ENCODE measurements at regions not wholly inside any gene's neighbourhood (a gene's known extent, or its start where the extent isn't known, plus 50 kb on each side); places are given as distances from the start of the nearest gene placed in this dataset.
"Not testable (repeated sequence)": the region's sequence is repeated elsewhere in the genome, so short reads cannot be mapped to it uniquely, and the experiment has no call there.

- TF ChIP-seq REST (IDR thresholded peaks at IDR 0.05; ENCODE audit: low read depth, low read length), result no peak
- TF ChIP-seq FOXM1 (IDR thresholded peaks at IDR 0.05; ENCODE audit: low read depth), result no peak
- no peak for TF ChIP-seq ZBTB33 (IDR thresholded peaks at IDR 0.05; ENCODE audit: borderline replicate concordance, low read depth)
- TF ChIP-seq SMC3 (IDR thresholded peaks at IDR 0.05; ENCODE audit: low read depth, low read length), result no peak
- no peak for TF ChIP-seq NRF1 (IDR thresholded peaks at IDR 0.05; ENCODE audit: low read depth, low read length)
- TF ChIP-seq IRF3 (IDR thresholded peaks at IDR 0.05; ENCODE audit: low read depth, low read length), result no peak
- no peak for TF ChIP-seq RCOR1 (IDR thresholded peaks at IDR 0.05; ENCODE audit: low read length)
- no peak for TF ChIP-seq MXI1 (IDR thresholded peaks at IDR 0.05; ENCODE audit: low read depth, low read length)
- no peak for TF ChIP-seq USF2 (IDR thresholded peaks at IDR 0.05; ENCODE audit: borderline replicate concordance, low read depth, low read length)
- no peak for TF ChIP-seq ELF1 (IDR thresholded peaks at IDR 0.05)
- no peak for TF ChIP-seq RFX5 (IDR thresholded peaks at IDR 0.05; ENCODE audit: low read length)
- TF ChIP-seq JUND (IDR thresholded peaks at IDR 0.05), result no peak
- TF ChIP-seq POLR2AphosphoS5 (IDR thresholded peaks at IDR 0.05; ENCODE audit: low read depth, low read length), result no peak
- no peak for TF ChIP-seq FOXJ3 (CRISPR knock-in tag; IDR thresholded peaks at IDR 0.05)
- TF ChIP-seq TAF1 (IDR thresholded peaks at IDR 0.05; ENCODE audit: borderline replicate concordance, low read depth, low read length), result no peak
- TF ChIP-seq GABPA (IDR thresholded peaks at IDR 0.05; ENCODE audit: low read depth), result no peak
- no peaks in the 10 kb centered on the region for H3K79me2 ChIP-seq (ENCODE audit: insufficient read depth)
- H3K27ac ChIP-seq (ENCODE audit: low read depth in 2 of 2, low read length in 1 of 2), result no peak overlapping the region
- DNase-seq, result peak; percentile 10
- H3K9me2 ChIP-seq, result no peaks in the 10 kb centered on the region
- peaks cover 6% of the 10 kb centered on the region; the same call in 1 of the 2 replicates for H3K27me3 ChIP-seq (ENCODE audit: insufficient read depth)
- H3K4me1 ChIP-seq (ENCODE audit: control insufficient read depth in 1 of 2, insufficient read depth in 2 of 2, low read depth in 1 of 2, low read length in 1 of 2), result peaks cover 0 to 4% of the 10 kb centered on the region in 2 experiments; a peak in 1 of 4 replicates
- 48% methylated on average over 19 of the region's 42 CpGs for WGBS (ENCODE audit: low lambda C conversion rate)
- H3K4me2 ChIP-seq, result peak overlapping the region; percentile 96
- ChIA-PET CTCF (interaction anchor here (1.3 kb wide), 1 partner anchor 10 kb away, joined by 5 read pairs; no protein-coding TSS in a partner anchor), POLR2A (no interaction called here)
- H4K20me1 ChIP-seq (ENCODE audit: insufficient read depth), result no peaks in the 10 kb centered on the region
- H3K36me3 ChIP-seq (replicated peaks in 1 of 2; ENCODE audit: control insufficient read depth in 1 of 2, insufficient read depth in 2 of 2, low read length in 1 of 2), result no peaks in the 10 kb centered on the region
- no peak overlapping the region for H3K9ac ChIP-seq
- H3K9me3 ChIP-seq, result no peaks in the 10 kb centered on the region
- H2AFZ ChIP-seq (ENCODE audit: low read depth), result peak overlapping the region; percentile 97
- peak overlapping the region; percentile 51 to 68 for H3K4me3 ChIP-seq (ENCODE audit: low read depth in 2 of 2, low read length in 1 of 2)
- H3F3A ChIP-seq (replicated peaks; ENCODE audit: insufficient read depth), result no peaks in the 10 kb centered on the region
These were observed 196.9 kb downstream of the ALG10 start for GRCh38 chr12:34219046-34219770.

- H3K4me2 ChIP-seq, POLR2A ChIA-PET: not testable (repeated sequence)
- 74% methylated on average over 13 of the region's 13 CpGs for WGBS (ENCODE audit: low lambda C conversion rate)
These were observed 197.8 kb downstream of the ALG10 start for GRCh38 chr12:34220079-34220478.

More at GRCh38 chr12:34220079-34220478, 197.8 kb downstream of the ALG10 start:
- H3K9me3 ChIP-seq; H3F3A ChIP-seq (replicated peaks; ENCODE audit: insufficient read depth); H3K4me1 ChIP-seq (ENCODE audit: control insufficient read depth in 1 of 2, insufficient read depth in 2 of 2, low read depth in 1 of 2, low read length in 1 of 2); H4K20me1 ChIP-seq (ENCODE audit: insufficient read depth); DNase-seq; H3K36me3 ChIP-seq (replicated peaks in 1 of 2; ENCODE audit: control insufficient read depth in 1 of 2, insufficient read depth in 2 of 2, low read length in 1 of 2); H3K27ac ChIP-seq (ENCODE audit: low read depth in 2 of 2, low read length in 1 of 2); H2AFZ ChIP-seq (ENCODE audit: low read depth); H3K9ac ChIP-seq; H3K4me3 ChIP-seq (ENCODE audit: low read depth in 2 of 2, low read length in 1 of 2); H3K9me2 ChIP-seq; H3K79me2 ChIP-seq (ENCODE audit: insufficient read depth); H3K27me3 ChIP-seq (ENCODE audit: insufficient read depth): not testable (repeated sequence)
- CTCF ChIA-PET, result interaction anchor here (1.3 kb wide), 1 partner anchor 9 kb away, joined by 5 read pairs; no protein-coding TSS in a partner anchor
